ENCODE measurements at regions not wholly inside any gene's neighbourhood (a gene's known extent, or its start where the extent isn't known, plus 50 kb on each side); places are given as distances from the start of the nearest gene placed in this dataset.
"Not testable (repeated sequence)": the region's sequence is repeated elsewhere in the genome, so short reads cannot be mapped to it uniquely, and the experiment has no call there.

- FAIRE-seq (no peak), DNase-seq (ENCODE audit: low read depth, low spot score) (no peak)
- no peaks in the 10 kb centered on the region for H3K36me3 ChIP-seq (ENCODE audit: control insufficient read depth in 2 of 2, extremely low read depth in 1 of 2, insufficient read depth in 2 of 2, low read length in 2 of 2)
- H3K27ac ChIP-seq (ENCODE audit: control insufficient read depth, insufficient read depth, low read length), result no peak overlapping the region
- no peaks in the 10 kb centered on the region for H3K27me3 ChIP-seq (ENCODE audit: control insufficient read depth, extremely low read depth, insufficient read depth, low read length)
- H3K9ac ChIP-seq (ENCODE audit: control insufficient read depth, extremely low read depth, insufficient read depth, low read length), result no peak overlapping the region
- no peak overlapping the region for H3K4me2 ChIP-seq (ENCODE audit: control insufficient read depth, extremely low read depth, insufficient read depth, low read depth, low read length)
- H2AFZ ChIP-seq (ENCODE audit: control insufficient read depth, low read length), result no peak overlapping the region
- no peaks in the 10 kb centered on the region for H3K9me1 ChIP-seq (ENCODE audit: control insufficient read depth, extremely low read depth, insufficient read depth, low read length)
- H3K9me3 ChIP-seq (ENCODE audit: control insufficient read depth, low read depth, low read length), result no peaks in the 10 kb centered on the region
- no peak for TF ChIP-seq EZH2 (IDR thresholded peaks at IDR 0.05; ENCODE audit: low read length)
- TF ChIP-seq, protein P1, sequence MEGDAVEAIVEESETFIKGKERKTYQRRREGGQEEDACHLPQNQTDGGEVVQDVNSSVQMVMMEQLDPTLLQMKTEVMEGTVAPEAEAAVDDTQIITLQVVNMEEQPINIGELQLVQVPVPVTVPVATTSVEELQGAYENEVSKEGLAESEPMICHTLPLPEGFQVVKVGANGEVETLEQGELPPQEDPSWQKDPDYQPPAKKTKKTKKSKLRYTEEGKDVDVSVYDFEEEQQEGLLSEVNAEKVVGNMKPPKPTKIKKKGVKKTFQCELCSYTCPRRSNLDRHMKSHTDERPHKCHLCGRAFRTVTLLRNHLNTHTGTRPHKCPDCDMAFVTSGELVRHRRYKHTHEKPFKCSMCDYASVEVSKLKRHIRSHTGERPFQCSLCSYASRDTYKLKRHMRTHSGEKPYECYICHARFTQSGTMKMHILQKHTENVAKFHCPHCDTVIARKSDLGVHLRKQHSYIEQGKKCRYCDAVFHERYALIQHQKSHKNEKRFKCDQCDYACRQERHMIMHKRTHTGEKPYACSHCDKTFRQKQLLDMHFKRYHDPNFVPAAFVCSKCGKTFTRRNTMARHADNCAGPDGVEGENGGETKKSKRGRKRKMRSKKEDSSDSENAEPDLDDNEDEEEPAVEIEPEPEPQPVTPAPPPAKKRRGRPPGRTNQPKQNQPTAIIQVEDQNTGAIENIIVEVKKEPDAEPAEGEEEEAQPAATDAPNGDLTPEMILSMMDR (optimal IDR thresholded peaks at IDR 0.05 in 1 of 3, IDR thresholded peaks at IDR 0.05 in 1 of 3, conservative IDR thresholded peaks at IDR 0.05 in 1 of 3; ENCODE audit: extremely low read depth in 1 of 3, insufficient read depth in 2 of 3, low read length in 3 of 3), result no peak
- no peaks in the 10 kb centered on the region for H4K20me1 ChIP-seq (ENCODE audit: control insufficient read depth, extremely low read depth, insufficient read depth, low read length)
- no peaks in the 10 kb centered on the region for H3K4me1 ChIP-seq (ENCODE audit: control insufficient read depth, extremely low read depth, insufficient read depth, low read length)
- no peak overlapping the region for H3K4me3 ChIP-seq (ENCODE audit: control insufficient read depth in 2 of 3, extremely low read depth in 1 of 3, insufficient read depth in 2 of 3, low read depth in 1 of 3, low read length in 3 of 3)
- dilution Hi-C loops (cut with MboI; ENCODE audit: extremely low pct_ligation_motif_present, low sequenced_read_pairs), result no loop called here
- H3K79me2 ChIP-seq (ENCODE audit: control insufficient read depth, insufficient read depth, low read length), result no peaks in the 10 kb centered on the region
Measured at GRCh38 chr3:103227651-103228050, 792.8 kb downstream of the ZPLD1 start.

GRCh38 chr3:103247459-103247858 lies 812.6 kb downstream of the ZPLD1 start:
- H3K4me2 ChIP-seq (ENCODE audit: control insufficient read depth, extremely low read depth, insufficient read depth, low read depth, low read length), result no peak overlapping the region
- no peaks in the 10 kb centered on the region for H3K4me1 ChIP-seq (ENCODE audit: control insufficient read depth, extremely low read depth, insufficient read depth, low read length)
- H3K9ac ChIP-seq (ENCODE audit: control insufficient read depth, extremely low read depth, insufficient read depth, low read length), result no peak overlapping the region
- no peak overlapping the region for H2AFZ ChIP-seq (ENCODE audit: control insufficient read depth, low read length)
- H3K9me3 ChIP-seq (ENCODE audit: control insufficient read depth, low read depth, low read length), result no peaks in the 10 kb centered on the region
- H3K27me3 ChIP-seq (ENCODE audit: control insufficient read depth, extremely low read depth, insufficient read depth, low read length), result no peaks in the 10 kb centered on the region
- TF ChIP-seq EZH2 (IDR thresholded peaks at IDR 0.05; ENCODE audit: low read length), result no peak
- TF ChIP-seq, protein P1 (optimal IDR thresholded peaks at IDR 0.05 in 1 of 3, IDR thresholded peaks at IDR 0.05 in 1 of 3, conservative IDR thresholded peaks at IDR 0.05 in 1 of 3; ENCODE audit: extremely low read depth in 1 of 3, insufficient read depth in 2 of 3, low read length in 3 of 3), result no peak
- no peak for DNase-seq (ENCODE audit: low read depth, low spot score)
- no peak overlapping the region for H3K4me3 ChIP-seq (ENCODE audit: control insufficient read depth in 2 of 3, extremely low read depth in 1 of 3, insufficient read depth in 2 of 3, low read depth in 1 of 3, low read length in 3 of 3)
- H3K27ac ChIP-seq (ENCODE audit: control insufficient read depth, insufficient read depth, low read length), result no peak overlapping the region
- H4K20me1 ChIP-seq (ENCODE audit: control insufficient read depth, extremely low read depth, insufficient read depth, low read length), result no peaks in the 10 kb centered on the region
- dilution Hi-C loops (cut with MboI; ENCODE audit: extremely low pct_ligation_motif_present, low sequenced_read_pairs), result no loop called here
- FAIRE-seq, result no peak
- H3K36me3 ChIP-seq (ENCODE audit: control insufficient read depth in 2 of 2, extremely low read depth in 1 of 2, insufficient read depth in 2 of 2, low read length in 2 of 2), result no peaks in the 10 kb centered on the region
- no peaks in the 10 kb centered on the region for H3K79me2 ChIP-seq (ENCODE audit: control insufficient read depth, insufficient read depth, low read length)
- H3K9me1 ChIP-seq (ENCODE audit: control insufficient read depth, extremely low read depth, insufficient read depth, low read length), result no peaks in the 10 kb centered on the region

GRCh38 chr3:103254827-103255226 lies 820.0 kb downstream of the ZPLD1 start:
- not testable (repeated sequence) for H3K4me2 ChIP-seq (ENCODE audit: control insufficient read depth, extremely low read depth, insufficient read depth, low read depth, low read length); FAIRE-seq

More at GRCh38 chr3:103254827-103255226, 820.0 kb downstream of the ZPLD1 start:
- DNase-seq (ENCODE audit: low read depth, low spot score); H3K27ac ChIP-seq (ENCODE audit: control insufficient read depth, insufficient read depth, low read length); dilution Hi-C loops (cut with MboI; ENCODE audit: extremely low pct_ligation_motif_present, low sequenced_read_pairs); H3K79me2 ChIP-seq (ENCODE audit: control insufficient read depth, insufficient read depth, low read length); H3K4me1 ChIP-seq (ENCODE audit: control insufficient read depth, extremely low read depth, insufficient read depth, low read length); H3K9me3 ChIP-seq (ENCODE audit: control insufficient read depth, low read depth, low read length); H3K27me3 ChIP-seq (ENCODE audit: control insufficient read depth, extremely low read depth, insufficient read depth, low read length); H3K9ac ChIP-seq (ENCODE audit: control insufficient read depth, extremely low read depth, insufficient read depth, low read length); H3K36me3 ChIP-seq (ENCODE audit: control insufficient read depth in 2 of 2, extremely low read depth in 1 of 2, insufficient read depth in 2 of 2, low read length in 2 of 2); H4K20me1 ChIP-seq (ENCODE audit: control insufficient read depth, extremely low read depth, insufficient read depth, low read length); H2AFZ ChIP-seq (ENCODE audit: control insufficient read depth, low read length); H3K4me3 ChIP-seq (ENCODE audit: control insufficient read depth in 2 of 3, extremely low read depth in 1 of 3, insufficient read depth in 2 of 3, low read depth in 1 of 3, low read length in 3 of 3); H3K9me1 ChIP-seq (ENCODE audit: control insufficient read depth, extremely low read depth, insufficient read depth, low read length): not testable (repeated sequence)
